Suppressor macrophage treated with lipopolysaccharide for 1 hour (primary cell): ENCODE measurements at regions not wholly inside any gene's neighbourhood (a gene's known extent, or its start where the extent isn't known, plus 50 kb on each side); places are given as distances from the start of the nearest gene placed in this dataset.
"Not testable (repeated sequence)": the region's sequence is repeated elsewhere in the genome, so short reads cannot be mapped to it uniquely, and the experiment has no call there.

Experiments used
- DNase-seq, 3 donors: peaks; one replicate each; pipeline ENCODE4 v3.0.0-alpha.2; 2020 to 2022

GRCh38 chr2:221911890-221912289 lies 339.8 kb upstream of the EPHA4 start:
- no peak for DNase-seq

- no peak for DNase-seq
These were observed 339.2 kb upstream of the EPHA4 start for GRCh38 chr2:221911321-221911720.

- no peak for DNase-seq
These were observed 336.4 kb upstream of the EPHA4 start for GRCh38 chr2:221908518-221908917.

- DNase-seq, result no peak
These were observed 325.6 kb upstream of the EPHA4 start for GRCh38 chr2:221897718-221898117.

GRCh38 chr2:221896505-221897151 lies 324.5 kb upstream of the EPHA4 start:
- no peak for DNase-seq

GRCh38 chr2:221895366-221896121 lies 323.4 kb upstream of the EPHA4 start:
- no peak for DNase-seq

GRCh38 chr2:221893501-221893900 lies 321.4 kb upstream of the EPHA4 start:
- no peak for DNase-seq

DNA sequence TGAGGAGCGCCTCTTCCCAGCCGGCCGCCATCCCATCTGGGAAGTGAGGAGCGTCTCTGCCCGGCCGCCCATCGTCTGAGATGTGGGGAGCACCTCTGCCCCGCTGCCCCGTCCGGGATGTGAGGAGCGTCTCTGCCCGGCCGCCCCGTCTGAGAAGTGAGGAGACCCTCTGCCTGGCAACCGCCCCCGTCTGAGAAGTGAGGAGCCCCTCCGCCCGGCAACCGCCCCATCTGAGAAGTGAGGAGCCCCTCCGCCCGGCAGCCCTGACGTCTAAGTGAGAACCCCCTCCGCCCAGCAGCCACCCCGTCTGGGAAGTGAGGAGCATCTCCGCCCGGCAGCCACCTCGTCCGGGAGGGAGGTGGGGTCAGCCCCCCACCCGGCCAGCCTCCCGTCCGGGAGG lies 319.9 kb upstream of the EPHA4 start:
- DNase-seq, result not testable (repeated sequence)

DNA sequence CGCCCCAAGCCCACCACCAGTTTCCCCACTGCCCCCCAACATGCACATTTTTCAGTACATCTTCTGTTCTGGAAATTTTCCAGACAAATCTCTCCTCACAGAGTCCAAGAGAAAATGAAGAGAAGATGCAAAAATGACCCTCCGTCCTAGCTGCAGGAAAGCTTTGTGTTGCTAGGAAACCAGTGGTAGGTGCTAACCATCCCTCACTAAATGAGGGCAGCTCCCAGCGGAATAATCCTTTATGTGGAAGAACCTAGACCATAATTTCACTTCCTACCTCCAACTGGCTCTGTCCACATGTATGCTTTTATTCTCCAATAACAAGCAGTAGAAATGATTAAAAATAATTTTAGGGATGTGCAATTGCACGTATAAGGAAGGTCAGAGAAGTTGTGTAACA lies 311.9 kb upstream of the EPHA4 start:
- DNase-seq, result no peak

DNA sequence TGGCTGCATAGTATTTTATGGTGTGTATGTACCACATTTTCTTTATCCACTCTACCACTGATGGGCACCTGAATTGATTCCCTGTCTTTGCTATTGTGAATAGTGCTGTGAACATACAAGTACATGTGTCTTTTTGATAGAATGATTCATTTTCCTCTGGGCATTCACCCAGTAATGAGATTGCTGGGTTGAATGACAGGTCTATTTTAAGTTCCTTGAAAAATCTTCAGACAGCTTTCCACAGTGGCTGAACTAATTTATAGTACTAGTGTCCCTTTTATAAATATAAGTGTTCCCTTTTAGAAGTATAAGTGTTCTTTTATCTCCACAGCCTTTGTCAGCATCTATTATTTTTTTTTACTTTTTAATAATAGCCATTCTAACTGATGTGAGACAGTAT lies 303.9 kb upstream of the EPHA4 start:
- no peak for DNase-seq

GRCh38 chr2:221874444-221874843 lies 302.3 kb upstream of the EPHA4 start:
- DNase-seq, result no peak

DNA sequence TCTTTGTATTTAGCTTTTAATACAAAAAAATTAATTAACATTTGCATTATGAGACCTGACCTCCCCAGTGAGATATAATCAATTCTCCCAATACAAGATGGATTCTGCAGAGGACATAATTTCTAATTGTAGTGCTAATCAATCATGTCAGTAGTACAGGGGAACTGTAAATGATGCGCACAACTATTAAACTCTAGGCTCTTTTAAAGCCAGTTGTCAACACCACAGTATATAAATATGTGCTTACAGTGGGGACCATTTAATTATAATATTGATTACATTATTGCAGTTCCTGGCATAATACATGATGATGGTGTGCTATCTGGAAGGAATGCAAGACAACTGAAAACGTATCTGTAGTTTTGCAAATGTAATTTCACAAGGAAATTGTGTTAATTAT lies 285.6 kb upstream of the EPHA4 start:
- no peak for DNase-seq

- no peak for DNase-seq
These were observed 281.2 kb upstream of the EPHA4 start for GRCh38 chr2:221853297-221853696.

DNA sequence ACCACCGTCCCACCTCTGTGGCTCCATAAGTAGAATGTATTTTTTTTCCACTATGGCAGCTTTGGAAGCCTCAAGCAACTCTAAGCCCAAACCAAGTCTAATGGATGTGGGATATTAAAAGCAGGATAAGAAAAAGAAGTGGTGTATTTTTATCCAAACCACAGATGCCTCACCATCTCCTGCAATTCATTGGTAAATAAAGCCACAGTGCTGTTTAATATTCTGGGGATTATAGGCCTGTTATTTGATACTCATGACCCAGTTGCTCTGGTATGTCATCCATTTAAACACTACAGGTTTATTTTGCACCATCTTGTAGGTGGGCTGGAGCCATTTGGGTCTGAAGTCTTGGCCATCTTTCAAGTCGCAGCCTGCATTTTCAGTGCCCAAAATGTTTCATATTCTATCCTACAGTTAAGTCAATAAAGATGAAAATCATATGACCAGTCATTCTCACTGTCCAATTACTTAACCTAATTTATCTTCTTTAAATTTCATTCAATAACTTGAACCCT lies 279.5 kb upstream of the EPHA4 start:
- no peak for DNase-seq

GRCh38 chr2:221850076-221850475 lies 278.0 kb upstream of the EPHA4 start:
- no peak for DNase-seq

GRCh38 chr2:221848286-221848685 lies 276.2 kb upstream of the EPHA4 start:
- no peak for DNase-seq

DNA sequence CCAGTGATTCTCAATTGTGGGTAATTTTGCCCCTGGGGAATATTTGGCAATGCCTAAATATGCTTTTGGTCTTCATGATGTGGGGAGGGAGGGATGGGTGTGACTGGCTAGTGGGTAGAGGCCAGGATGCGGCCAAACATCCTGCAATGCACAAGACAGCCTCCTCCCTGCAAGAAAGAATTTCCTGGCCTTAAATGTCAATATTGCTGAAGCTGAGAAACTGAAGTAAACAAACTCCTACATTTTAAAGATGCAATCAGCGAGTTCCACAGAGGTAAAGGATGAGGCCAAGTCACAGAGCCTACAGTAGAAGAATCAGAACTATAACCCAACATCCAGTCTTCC lies 272.9 kb upstream of the EPHA4 start:
- DNase-seq, result no peak

DNA sequence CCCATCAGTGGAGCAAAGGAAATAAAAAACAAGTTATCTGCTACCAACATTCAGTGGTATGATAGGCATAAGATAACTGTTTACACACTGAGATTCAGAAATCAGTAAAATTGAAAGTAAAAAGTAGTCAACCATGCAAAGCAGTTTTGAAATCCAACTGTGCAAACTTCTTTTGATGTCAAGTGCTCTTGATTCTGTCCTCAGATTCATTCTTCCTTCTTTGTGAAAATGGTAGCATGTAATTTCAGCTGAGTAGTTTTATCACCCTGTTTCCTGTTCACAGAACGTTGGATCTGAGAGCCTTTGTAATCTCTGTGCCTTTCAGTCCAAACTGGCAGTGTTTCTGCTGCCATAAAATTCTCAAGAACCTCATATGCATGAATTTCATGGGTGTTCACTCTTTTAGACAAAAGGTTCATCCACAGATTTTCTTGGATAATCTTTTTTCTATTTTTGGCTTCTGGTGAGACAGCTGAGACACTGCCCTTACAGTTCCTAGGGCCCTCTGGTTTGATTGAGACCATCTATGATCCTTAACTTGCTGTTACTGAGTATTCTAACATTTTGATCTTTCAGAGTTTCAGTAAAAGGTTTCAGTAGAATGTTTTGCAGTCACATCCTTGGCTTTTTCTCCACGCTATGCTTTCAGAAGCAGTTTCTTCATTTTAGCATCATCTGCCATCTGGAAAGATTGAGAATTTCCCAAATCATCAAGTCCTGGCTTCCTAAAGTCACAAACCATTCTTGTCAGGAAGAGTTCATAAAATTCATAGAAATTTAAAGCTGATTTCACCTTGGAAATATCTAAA lies 272.3 kb upstream of the EPHA4 start:
- DNase-seq, result no peak

- no peak for DNase-seq
These were observed 264.0 kb upstream of the EPHA4 start for GRCh38 chr2:221836095-221836494.

GRCh38 chr2:221833966-221834365 lies 261.9 kb upstream of the EPHA4 start:
- no peak for DNase-seq

GRCh38 chr2:221831051-221831450 lies 258.9 kb upstream of the EPHA4 start:
- no peak for DNase-seq

DNA sequence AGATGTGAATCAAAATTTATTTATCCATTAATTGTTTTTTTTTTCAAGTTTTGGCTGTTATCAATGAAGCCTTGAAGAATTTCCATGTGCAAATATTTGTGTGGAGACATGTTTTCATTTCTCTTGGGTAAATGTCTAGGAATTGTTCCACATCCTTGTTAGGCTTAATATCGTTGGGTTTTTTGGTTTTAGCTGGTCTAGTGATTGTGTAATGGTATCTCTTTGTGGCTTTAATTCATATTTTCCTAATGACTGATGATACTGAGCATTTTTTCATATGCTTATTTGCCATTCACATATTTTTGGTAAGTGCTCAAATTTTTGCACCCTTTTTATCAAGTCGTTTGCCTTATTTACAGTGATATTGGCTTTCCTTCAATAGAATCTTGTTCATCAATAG lies 250.3 kb upstream of the EPHA4 start:
- DNase-seq, result no peak

- no peak for DNase-seq
These were observed 246.7 kb upstream of the EPHA4 start for GRCh38 chr2:221818616-221819320.
